ENCODE measurements at regions not wholly inside any gene's neighbourhood (a gene's known extent, or its start where the extent isn't known, plus 50 kb on each side); places are given as distances from the start of the nearest gene placed in this dataset.
"Not testable (repeated sequence)": the region's sequence is repeated elsewhere in the genome, so short reads cannot be mapped to it uniquely, and the experiment has no call there.

DNA sequence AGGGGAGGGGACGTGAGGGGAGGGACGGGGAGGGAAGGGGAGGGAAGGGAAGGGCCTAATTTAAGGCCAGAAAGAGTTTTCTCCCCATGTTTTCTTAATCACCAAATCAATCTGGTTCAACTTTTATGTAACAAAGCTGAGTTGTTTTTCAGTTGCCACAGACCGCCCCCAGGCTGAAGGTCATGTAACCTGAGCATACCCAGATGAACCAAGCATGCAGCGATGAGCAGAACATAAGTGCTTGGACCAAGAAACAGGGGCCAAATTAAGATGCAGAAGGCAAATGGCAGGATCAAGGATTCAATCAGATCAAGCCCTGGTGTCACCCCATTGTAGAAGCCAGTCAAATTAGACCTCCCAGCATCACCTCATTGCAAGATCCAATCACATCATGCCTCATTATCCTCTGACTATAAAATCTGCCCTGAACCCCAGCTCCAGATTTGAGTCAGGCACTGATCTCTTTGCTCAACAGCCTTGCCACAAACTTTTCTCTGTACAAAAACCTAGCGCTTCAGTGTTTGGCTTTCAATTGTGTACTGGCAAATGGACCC is 113.5 kb upstream of the TNPO1 start:
- no peaks in the 10 kb centered on the region for H3K4me1 Mint-ChIP-seq (ENCODE audit: insufficient read depth, unreplicated experiment)
- H3K27me3 Mint-ChIP-seq (ENCODE audit: insufficient read depth, unreplicated experiment): no peaks in the 10 kb centered on the region
- TF ChIP-seq, protein P1, sequence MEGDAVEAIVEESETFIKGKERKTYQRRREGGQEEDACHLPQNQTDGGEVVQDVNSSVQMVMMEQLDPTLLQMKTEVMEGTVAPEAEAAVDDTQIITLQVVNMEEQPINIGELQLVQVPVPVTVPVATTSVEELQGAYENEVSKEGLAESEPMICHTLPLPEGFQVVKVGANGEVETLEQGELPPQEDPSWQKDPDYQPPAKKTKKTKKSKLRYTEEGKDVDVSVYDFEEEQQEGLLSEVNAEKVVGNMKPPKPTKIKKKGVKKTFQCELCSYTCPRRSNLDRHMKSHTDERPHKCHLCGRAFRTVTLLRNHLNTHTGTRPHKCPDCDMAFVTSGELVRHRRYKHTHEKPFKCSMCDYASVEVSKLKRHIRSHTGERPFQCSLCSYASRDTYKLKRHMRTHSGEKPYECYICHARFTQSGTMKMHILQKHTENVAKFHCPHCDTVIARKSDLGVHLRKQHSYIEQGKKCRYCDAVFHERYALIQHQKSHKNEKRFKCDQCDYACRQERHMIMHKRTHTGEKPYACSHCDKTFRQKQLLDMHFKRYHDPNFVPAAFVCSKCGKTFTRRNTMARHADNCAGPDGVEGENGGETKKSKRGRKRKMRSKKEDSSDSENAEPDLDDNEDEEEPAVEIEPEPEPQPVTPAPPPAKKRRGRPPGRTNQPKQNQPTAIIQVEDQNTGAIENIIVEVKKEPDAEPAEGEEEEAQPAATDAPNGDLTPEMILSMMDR (IDR thresholded peaks at IDR 0.05; ENCODE audit: unreplicated experiment): no peak
- H3K36me3 Mint-ChIP-seq (ENCODE audit: insufficient read depth, unreplicated experiment): no peaks in the 10 kb centered on the region
- intact Hi-C loops (cut with micrococcal nuclease): no loop called here
- H3K4me3 Mint-ChIP-seq (ENCODE audit: unreplicated experiment): no peak overlapping the region
- DNase-seq (ENCODE audit: unreplicated experiment): peak; percentile 12
- ChIA-PET CTCF (no interaction called here), POLR2A (no interaction called here)
- no peak overlapping the region for H3K27ac Mint-ChIP-seq (ENCODE audit: low read depth, unreplicated experiment)
- no TSS peak for BruUV-seq (replicated peaks)
- H3K9me3 Mint-ChIP-seq (ENCODE audit: unreplicated experiment): no peaks in the 10 kb centered on the region

DNA sequence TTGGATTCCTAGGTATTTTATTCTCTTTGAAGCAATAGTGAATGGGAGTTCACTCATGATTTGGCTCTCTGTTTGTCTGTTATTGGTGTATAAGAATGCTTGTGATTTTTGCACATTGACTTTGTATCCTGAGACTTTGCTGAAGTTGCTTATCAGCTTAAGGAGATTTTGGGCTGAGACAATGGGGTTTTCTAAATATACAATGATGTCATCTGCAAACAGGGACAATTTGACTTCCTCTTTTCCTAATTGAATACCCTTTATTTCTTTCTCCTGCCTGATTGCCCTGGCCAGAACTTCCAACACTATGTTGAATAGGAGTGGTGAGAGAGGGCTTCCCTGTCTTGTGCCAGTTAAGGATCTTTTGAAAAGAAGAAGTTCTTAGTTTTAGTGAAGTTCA is 114.4 kb upstream of the TNPO1 start:
- BruUV-seq (replicated peaks); H3K36me3 Mint-ChIP-seq (ENCODE audit: insufficient read depth, unreplicated experiment); intact Hi-C loops (cut with micrococcal nuclease): not testable (repeated sequence)

DNA sequence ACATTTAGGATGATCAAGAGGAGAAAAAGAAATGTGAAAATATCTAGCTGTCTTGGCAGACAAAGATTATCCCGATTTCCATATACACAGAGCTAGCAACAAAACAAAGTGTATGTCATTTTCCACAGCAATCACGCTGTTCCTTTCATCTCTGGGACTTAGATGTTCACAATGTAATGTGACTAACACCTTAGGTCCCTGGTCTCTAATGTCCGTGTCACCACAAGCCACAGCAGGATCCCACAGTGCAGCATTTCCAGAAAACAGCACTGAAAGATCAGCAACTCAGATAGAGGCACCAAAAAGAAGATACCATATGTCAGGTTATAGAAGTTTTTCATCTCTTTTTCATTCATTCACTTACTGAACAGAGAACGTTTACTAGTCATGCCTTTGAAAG is 118.0 kb upstream of the TNPO1 start:
- Mint-ChIP-seq H3K36me3 (ENCODE audit: insufficient read depth, unreplicated experiment) (no peaks in the 10 kb centered on the region), H3K4me3 (ENCODE audit: unreplicated experiment) (no peak overlapping the region), H3K9me3 (ENCODE audit: unreplicated experiment) (no peaks in the 10 kb centered on the region), H3K4me1 (ENCODE audit: insufficient read depth, unreplicated experiment) (no peaks in the 10 kb centered on the region), H3K27me3 (ENCODE audit: insufficient read depth, unreplicated experiment) (no peaks in the 10 kb centered on the region), H3K27ac (ENCODE audit: low read depth, unreplicated experiment) (no peak overlapping the region)
- no TSS peak for BruUV-seq (replicated peaks)
- TF ChIP-seq, protein P1 (IDR thresholded peaks at IDR 0.05; ENCODE audit: unreplicated experiment): no peak
- ChIA-PET POLR2A (no interaction called here), CTCF (no interaction called here)
- intact Hi-C loops (cut with micrococcal nuclease): no loop called here
- DNase-seq (ENCODE audit: unreplicated experiment): no peak

More for the DNA sequence above, 114.4 kb upstream of the TNPO1 start:
- DNase-seq (ENCODE audit: unreplicated experiment); H3K4me1 Mint-ChIP-seq (ENCODE audit: insufficient read depth, unreplicated experiment); H3K9me3 Mint-ChIP-seq (ENCODE audit: unreplicated experiment); H3K4me3 Mint-ChIP-seq (ENCODE audit: unreplicated experiment); H3K27ac Mint-ChIP-seq (ENCODE audit: low read depth, unreplicated experiment); POLR2A ChIA-PET; CTCF ChIA-PET; H3K27me3 Mint-ChIP-seq (ENCODE audit: insufficient read depth, unreplicated experiment): not testable (repeated sequence)

DNA sequence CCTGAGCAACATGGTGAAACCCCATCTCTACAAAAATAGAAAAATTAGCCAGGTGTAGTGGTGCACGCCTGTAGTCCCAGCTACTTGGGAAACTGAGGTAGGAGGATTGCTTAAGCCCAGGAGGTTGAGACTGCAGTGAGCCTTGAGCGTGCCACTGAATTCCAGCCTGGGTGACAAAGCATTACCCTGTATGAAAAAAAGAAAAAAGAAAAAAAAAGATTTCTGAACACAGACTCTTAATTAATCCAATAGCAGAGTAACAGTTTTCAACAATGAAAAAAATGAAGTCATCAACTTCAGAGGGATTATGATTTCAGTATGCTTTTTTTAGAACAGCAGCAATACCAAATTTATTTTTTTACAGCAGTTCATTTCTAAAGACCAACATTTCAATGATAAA is 118.8 kb upstream of the TNPO1 start:
- Mint-ChIP-seq H3K4me1 (ENCODE audit: insufficient read depth, unreplicated experiment) (peaks cover 7% of the 10 kb centered on the region), H3K36me3 (ENCODE audit: insufficient read depth, unreplicated experiment) (no peaks in the 10 kb centered on the region), H3K4me3 (ENCODE audit: unreplicated experiment) (no peak overlapping the region), H3K27me3 (ENCODE audit: insufficient read depth, unreplicated experiment) (no peaks in the 10 kb centered on the region), H3K9me3 (ENCODE audit: unreplicated experiment) (no peaks in the 10 kb centered on the region), H3K27ac (ENCODE audit: low read depth, unreplicated experiment) (no peak overlapping the region)
- intact Hi-C loops (cut with micrococcal nuclease): no loop called here
- no peak for DNase-seq (ENCODE audit: unreplicated experiment)
- CTCF ChIA-PET: no interaction called here
- POLR2A ChIA-PET: no interaction called here
- TF ChIP-seq, protein P1 (IDR thresholded peaks at IDR 0.05; ENCODE audit: unreplicated experiment): no peak
- BruUV-seq (replicated peaks): no TSS peak

DNA sequence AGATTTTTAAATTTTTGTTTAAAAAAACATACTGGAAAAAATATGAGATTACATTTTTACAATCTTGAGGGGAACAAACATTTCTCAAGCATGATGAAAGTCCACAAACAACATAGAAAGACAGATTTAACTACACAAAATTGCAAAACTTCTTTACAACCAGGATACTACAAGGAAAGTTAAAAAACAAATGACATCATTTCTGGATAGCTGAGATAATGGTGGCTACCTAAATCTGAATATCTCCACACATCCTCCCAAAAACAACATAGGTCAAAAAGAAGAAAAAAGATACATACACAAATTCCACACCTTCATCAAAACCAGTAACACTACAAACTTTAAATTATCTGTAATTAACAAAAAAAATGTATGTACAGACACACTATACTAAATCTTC is 120.8 kb upstream of the TNPO1 start:
- no peak overlapping the region for H3K27ac Mint-ChIP-seq (ENCODE audit: low read depth, unreplicated experiment)
- no peaks in the 10 kb centered on the region for H3K36me3 Mint-ChIP-seq (ENCODE audit: insufficient read depth, unreplicated experiment)
- BruUV-seq (replicated peaks): no TSS peak
- DNase-seq (ENCODE audit: unreplicated experiment): no peak
- ChIA-PET POLR2A (no interaction called here), CTCF (interaction anchor here (0.7 kb wide), 1 partner anchor 608 kb away, joined by 5 read pairs; no protein-coding TSS in a partner anchor)
- no peaks in the 10 kb centered on the region for H3K27me3 Mint-ChIP-seq (ENCODE audit: insufficient read depth, unreplicated experiment)
- peaks cover 7% of the 10 kb centered on the region for H3K4me1 Mint-ChIP-seq (ENCODE audit: insufficient read depth, unreplicated experiment)
- no peak overlapping the region for H3K4me3 Mint-ChIP-seq (ENCODE audit: unreplicated experiment)
- intact Hi-C loops (cut with micrococcal nuclease): no loop called here
- H3K9me3 Mint-ChIP-seq (ENCODE audit: unreplicated experiment): no peaks in the 10 kb centered on the region
- TF ChIP-seq, protein P1 (IDR thresholded peaks at IDR 0.05; ENCODE audit: unreplicated experiment): no peak

All from MCF 10A (cell line).